ENCODE measurements at regions not wholly inside any gene's neighbourhood (a gene's known extent, or its start where the extent isn't known, plus 50 kb on each side); places are given as distances from the start of the nearest gene placed in this dataset.

- H3K4me2 ChIP-seq = no peak overlapping the region
- no peak for TF ChIP-seq CTCF (conservative IDR thresholded peaks at IDR 0.05; ENCODE audit: low read depth, low read length)
- H3K36me3 ChIP-seq (ENCODE audit: insufficient read depth) = no peaks in the 10 kb centered on the region
- H3K79me2 ChIP-seq (ENCODE audit: insufficient read depth, low read depth) = no peaks in the 10 kb centered on the region
- no peaks in the 10 kb centered on the region for H3K4me1 ChIP-seq (ENCODE audit: low read depth, poor library complexity, severe bottlenecking)
- no peak overlapping the region for H3K4me3 ChIP-seq (IDR thresholded peaks at IDR 0.05; ENCODE audit: insufficient read depth, low read depth, low read length)
- no peaks in the 10 kb centered on the region for H4K20me1 ChIP-seq (ENCODE audit: insufficient read depth)
- no peaks in the 10 kb centered on the region for H3K27me3 ChIP-seq (ENCODE audit: insufficient read depth, low read depth)
- H3K9ac ChIP-seq = no peak overlapping the region
- H2AFZ ChIP-seq (ENCODE audit: low read depth) = no peak overlapping the region
- no peak overlapping the region for H3K27ac ChIP-seq
Measured at GRCh38 chr16:55154262-55154661, 169.7 kb upstream of the IRX6 start.

GRCh38 chr16:55154956-55155355 lies 169.0 kb upstream of the IRX6 start:
- no peak overlapping the region for H2AFZ ChIP-seq (ENCODE audit: low read depth)
- no peak overlapping the region for H3K9ac ChIP-seq
- H3K27ac ChIP-seq = no peak overlapping the region
- H3K4me3 ChIP-seq (IDR thresholded peaks at IDR 0.05; ENCODE audit: insufficient read depth, low read depth, low read length) = no peak overlapping the region
- no peaks in the 10 kb centered on the region for H3K4me1 ChIP-seq (ENCODE audit: low read depth, poor library complexity, severe bottlenecking)
- H3K79me2 ChIP-seq (ENCODE audit: insufficient read depth, low read depth) = no peaks in the 10 kb centered on the region
- TF ChIP-seq CTCF (conservative IDR thresholded peaks at IDR 0.05; ENCODE audit: low read depth, low read length) = no peak
- H4K20me1 ChIP-seq (ENCODE audit: insufficient read depth) = no peaks in the 10 kb centered on the region
- H3K36me3 ChIP-seq (ENCODE audit: insufficient read depth) = no peaks in the 10 kb centered on the region
- no peak overlapping the region for H3K4me2 ChIP-seq
- H3K27me3 ChIP-seq (ENCODE audit: insufficient read depth, low read depth) = no peaks in the 10 kb centered on the region

DNA sequence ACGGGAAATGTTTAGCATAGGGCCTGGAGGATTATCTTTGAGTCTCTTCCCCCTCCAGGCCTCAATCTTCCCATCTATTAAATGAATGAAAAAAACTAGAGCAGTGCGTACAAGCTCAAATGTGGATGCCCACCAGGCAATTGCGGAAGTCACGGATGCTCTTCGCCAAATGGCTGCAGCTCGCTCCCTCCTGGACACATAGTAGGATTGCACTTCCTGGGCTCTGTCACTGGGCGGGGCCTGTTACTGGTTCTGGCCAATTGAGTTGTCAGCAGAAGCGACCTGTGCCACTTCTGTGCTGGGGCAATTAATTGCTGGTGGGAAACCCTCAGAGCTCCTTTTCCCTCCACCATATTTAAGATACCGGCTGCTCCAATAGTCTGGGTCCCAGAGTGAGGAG lies 168.2 kb upstream of the IRX6 start:
- Histone ChIP-seq H4K20me1 (ENCODE audit: insufficient read depth) (no peaks in the 10 kb centered on the region), H3K4me1 (ENCODE audit: low read depth, poor library complexity, severe bottlenecking) (no peaks in the 10 kb centered on the region), H3K79me2 (ENCODE audit: insufficient read depth, low read depth) (no peaks in the 10 kb centered on the region), H2AFZ (ENCODE audit: low read depth) (no peak overlapping the region), H3K4me3 (IDR thresholded peaks at IDR 0.05; ENCODE audit: insufficient read depth, low read depth, low read length) (no peak overlapping the region), H3K4me2 (no peak overlapping the region), H3K27ac (no peak overlapping the region), H3K27me3 (ENCODE audit: insufficient read depth, low read depth) (no peaks in the 10 kb centered on the region), H3K36me3 (ENCODE audit: insufficient read depth) (no peaks in the 10 kb centered on the region), H3K9ac (no peak overlapping the region)
- TF ChIP-seq CTCF (conservative IDR thresholded peaks at IDR 0.05; ENCODE audit: low read depth, low read length) = no peak

- Histone ChIP-seq H3K4me1 (ENCODE audit: low read depth, poor library complexity, severe bottlenecking) (no peaks in the 10 kb centered on the region), H3K79me2 (ENCODE audit: insufficient read depth, low read depth) (no peaks in the 10 kb centered on the region), H3K4me2 (no peak overlapping the region), H4K20me1 (ENCODE audit: insufficient read depth) (no peaks in the 10 kb centered on the region), H2AFZ (ENCODE audit: low read depth) (no peak overlapping the region), H3K27me3 (ENCODE audit: insufficient read depth, low read depth) (no peaks in the 10 kb centered on the region), H3K9ac (no peak overlapping the region), H3K36me3 (ENCODE audit: insufficient read depth) (no peaks in the 10 kb centered on the region), H3K27ac (no peak overlapping the region), H3K4me3 (IDR thresholded peaks at IDR 0.05; ENCODE audit: insufficient read depth, low read depth, low read length) (no peak overlapping the region)
- TF ChIP-seq CTCF (conservative IDR thresholded peaks at IDR 0.05; ENCODE audit: low read depth, low read length) = no peak
Measured at GRCh38 chr16:55169780-55170179, 154.2 kb upstream of the IRX6 start.

GRCh38 chr16:55171241-55171640 lies 152.8 kb upstream of the IRX6 start:
- Histone ChIP-seq H3K9ac (no peak overlapping the region), H3K27ac (no peak overlapping the region), H3K4me2 (no peak overlapping the region), H4K20me1 (ENCODE audit: insufficient read depth) (no peaks in the 10 kb centered on the region), H3K36me3 (ENCODE audit: insufficient read depth) (no peaks in the 10 kb centered on the region), H3K79me2 (ENCODE audit: insufficient read depth, low read depth) (no peaks in the 10 kb centered on the region), H3K4me3 (IDR thresholded peaks at IDR 0.05; ENCODE audit: insufficient read depth, low read depth, low read length) (no peak overlapping the region), H2AFZ (ENCODE audit: low read depth) (no peak overlapping the region), H3K27me3 (ENCODE audit: insufficient read depth, low read depth) (no peaks in the 10 kb centered on the region), H3K4me1 (ENCODE audit: low read depth, poor library complexity, severe bottlenecking) (no peaks in the 10 kb centered on the region)
- no peak for TF ChIP-seq CTCF (conservative IDR thresholded peaks at IDR 0.05; ENCODE audit: low read depth, low read length)
